T-cell (primary cell): ENCODE measurements at regions not wholly inside any gene's neighbourhood (a gene's known extent, or its start where the extent isn't known, plus 50 kb on each side); places are given as distances from the start of the nearest gene placed in this dataset.

Experiments used
- ATAC-seq, 4 experiments: fragments of 200-7000 bp in 3 of 4; fragments of 150-1000 bp in 1 of 4; cut with Tn5 transposase; replicated peaks in 1 of 4; 1 replicate in 3 of 4; 2 replicates in 1 of 4; pipeline ENCODE4 v1.10.0; 2021; ENCODE audit warnings: moderate library complexity in 3 of 4, mild to moderate bottlenecking in 2 of 4, moderate number of reproducible peaks in 1 of 4
- CTCF ChIA-PET, 2 donors: fragments of 300-600 bp; sonication (Branson Sonifier 250); formaldehyde crosslinking; loops; one replicate each; lab custom pipeline; 2022; ENCODE audit warnings: antibody characterized with exemption in 2 of 2; lab: Charles Lee
- POLR2A ChIA-PET, 2 donors: fragments of 300-600 bp; sonication (Branson Sonifier 250); formaldehyde crosslinking; loops; one replicate each; lab custom pipeline; 2022; ENCODE audit warnings: antibody characterized with exemption in 2 of 2; lab: Charles Lee
- DNase-seq, 35 experiments: peaks; one replicate each; pipeline versions ENCODE4 v3.0.0 to v3.0.0-alpha.2; 2013 to 2023
- H3K27ac ChIP-seq: one replicate; pipeline ENCODE4 v1.5.1; 2013; ENCODE audit warnings: low read length
- H3K27me3 ChIP-seq, 2 experiments: replicated peaks in 1 of 2; 1 replicate in 1 of 2; 2 replicates in 1 of 2; pipeline versions ENCODE4 v1.6.1 to v1.7.0; 2013; ENCODE audit warnings: low read length in 1 of 2, mixed read lengths in 1 of 2; ENCODE audit not compliant: control insufficient read depth in 2 of 2, insufficient read depth in 2 of 2; ENCODE audit errors: extremely low read depth in 1 of 2
- H3K36me3 ChIP-seq, 2 donors: 1 replicate in 1 of 2; 2 replicates in 1 of 2; pipeline versions ENCODE4 v1.6.1 to v1.7.0; 2013; ENCODE audit warnings: low read length in 1 of 2; ENCODE audit not compliant: control insufficient read depth in 2 of 2, insufficient read depth in 1 of 2; ENCODE audit errors: extremely low read depth in 1 of 2
- H3K4me1 ChIP-seq, 2 experiments: 1 replicate in 1 of 2; 2 replicates in 1 of 2; pipeline versions ENCODE4 v1.6.1 to v1.7.0; 2013; ENCODE audit warnings: low read length in 2 of 2, mixed read lengths in 1 of 2; ENCODE audit not compliant: insufficient read depth in 2 of 2, control insufficient read depth in 1 of 2; ENCODE audit errors: extremely low read depth in 1 of 2
- H3K4me3 ChIP-seq, 2 donors: 1 replicate in 1 of 2; 2 replicates in 1 of 2; pipeline versions ENCODE4 v1.5.1 to v1.7.0; 2013; ENCODE audit warnings: mild to moderate bottlenecking in 2 of 2, low read length in 1 of 2, moderate library complexity in 1 of 2; ENCODE audit not compliant: control insufficient read depth in 1 of 2; ENCODE audit errors: extremely low read depth in 1 of 2
- H3K9me3 ChIP-seq: 2 replicates; pipeline ENCODE4 v1.7.0; 2013
- H3K27ac Mint-ChIP-seq, 2 donors: one replicate each; pipeline ENCODE4 v1.8.0; 2020 to 2021; ENCODE audit warnings: mild to moderate bottlenecking in 2 of 2, mixed read lengths in 2 of 2
- H3K27me3 Mint-ChIP-seq, 2 donors: one replicate each; pipeline ENCODE4 v1.8.0; 2021 to 2022; ENCODE audit warnings: mixed read lengths in 2 of 2
- H3K36me3 Mint-ChIP-seq: one replicate; pipeline ENCODE4 v1.8.0; 2021; ENCODE audit warnings: mixed read lengths
- H3K4me1 Mint-ChIP-seq, 3 donors: one replicate each; pipeline ENCODE4 v1.8.0; 2020 to 2022; ENCODE audit warnings: mixed read lengths in 3 of 3, mild to moderate bottlenecking in 1 of 3
- H3K4me3 Mint-ChIP-seq, 3 donors: one replicate each; pipeline ENCODE4 v1.8.0; 2020 to 2022; ENCODE audit warnings: mild to moderate bottlenecking in 3 of 3, mixed read lengths in 3 of 3, moderate library complexity in 3 of 3
- H3K9me3 Mint-ChIP-seq, 3 donors: one replicate each; pipeline ENCODE4 v1.8.0; 2020 to 2022; ENCODE audit warnings: mixed read lengths in 3 of 3
- WGBS: methylation state at CpG from one replicate; pipeline ENCODE4 v1.1.5; 2013; ENCODE audit warnings: missing lambda C conversion rate; ENCODE audit not compliant: insufficient coverage; 5-methylcytosine and 5-hydroxymethylcytosine counted together

- no peak overlapping the region for H3K4me3 Mint-ChIP-seq
- WGBS: 39% methylated on average over 7 of the region's 7 CpGs
- DNase-seq (no peak), ATAC-seq (no peak)
- H3K27me3 Mint-ChIP-seq: peaks cover 0 to 6% of the 10 kb centered on the region in 2 donors
- H3K27ac ChIP-seq: no peak overlapping the region
- H3K4me1 ChIP-seq: no peaks in the 10 kb centered on the region
- no peaks in the 10 kb centered on the region for H3K36me3 Mint-ChIP-seq
- no peaks in the 10 kb centered on the region for H3K9me3 ChIP-seq
- ChIA-PET POLR2A (no interaction called here), CTCF (no interaction called here)
- H3K27me3 ChIP-seq: peaks cover 0 to 42% of the 10 kb centered on the region in 2 experiments
- no peak overlapping the region for H3K27ac Mint-ChIP-seq
- no peaks in the 10 kb centered on the region for H3K4me1 Mint-ChIP-seq
- H3K9me3 Mint-ChIP-seq: no peaks in the 10 kb centered on the region
- H3K4me3 ChIP-seq: no peak overlapping the region
- H3K36me3 ChIP-seq: no peaks in the 10 kb centered on the region
Observed at GRCh38 chr11:71366076-71366475, 82.1 kb downstream of the DHCR7 start.

- H3K4me3 ChIP-seq: no peak overlapping the region
- no peaks in the 10 kb centered on the region for H3K9me3 Mint-ChIP-seq
- no peaks in the 10 kb centered on the region for H3K36me3 Mint-ChIP-seq
- H3K9me3 ChIP-seq: no peaks in the 10 kb centered on the region
- DNase-seq (no peak), ATAC-seq (no peak)
- H3K27ac Mint-ChIP-seq: no peak overlapping the region
- H3K36me3 ChIP-seq: no peaks in the 10 kb centered on the region
- ChIA-PET POLR2A (no interaction called here), CTCF (no interaction called here)
- no peaks in the 10 kb centered on the region for H3K4me1 Mint-ChIP-seq
- no peak overlapping the region for H3K4me3 Mint-ChIP-seq
- peaks cover 0 to 6% of the 10 kb centered on the region in 2 donors for H3K27me3 Mint-ChIP-seq
- H3K27ac ChIP-seq: no peak overlapping the region
- WGBS: 90% methylated on average over 6 of the region's 6 CpGs
- peaks cover 0 to 42% of the 10 kb centered on the region in 2 experiments for H3K27me3 ChIP-seq
- no peaks in the 10 kb centered on the region for H3K4me1 ChIP-seq
Observed at GRCh38 chr11:71365626-71366025, 82.6 kb downstream of the DHCR7 start.

DNA sequence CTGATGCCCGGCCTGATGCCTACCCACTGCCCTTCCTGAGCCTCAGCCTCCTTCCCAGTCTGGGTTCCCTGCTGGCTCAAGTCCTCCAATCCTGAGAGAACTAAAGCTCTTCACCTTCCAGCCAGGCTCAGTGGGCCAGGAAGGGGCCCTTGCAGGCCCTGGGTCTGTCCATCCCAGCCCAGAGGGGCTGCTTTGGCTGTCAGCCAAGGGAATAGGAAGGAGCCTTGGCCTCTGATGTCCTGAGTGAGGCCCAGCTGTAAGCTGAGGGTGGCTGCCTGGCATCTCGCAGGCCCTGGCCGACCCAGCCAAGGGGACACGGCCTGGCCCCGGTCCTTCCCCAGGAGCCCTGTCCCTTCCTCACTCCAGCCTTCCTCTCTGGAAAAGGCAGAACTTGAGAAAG lies 83.4 kb downstream of the DHCR7 start:
- H3K9me3 ChIP-seq: no peaks in the 10 kb centered on the region
- H3K4me1 Mint-ChIP-seq: no peaks in the 10 kb centered on the region
- no peaks in the 10 kb centered on the region for H3K36me3 Mint-ChIP-seq
- ChIA-PET CTCF (no interaction called here), POLR2A (no interaction called here)
- no peak overlapping the region for H3K4me3 ChIP-seq
- H3K27me3 Mint-ChIP-seq: peaks cover 0 to 6% of the 10 kb centered on the region in 2 donors
- ATAC-seq (no peak), DNase-seq (no peak)
- H3K4me1 ChIP-seq: no peaks in the 10 kb centered on the region
- WGBS: 100% methylated on average over 1 of the region's 5 CpGs
- no peaks in the 10 kb centered on the region for H3K9me3 Mint-ChIP-seq
- peaks cover 0 to 39% of the 10 kb centered on the region in 2 experiments for H3K27me3 ChIP-seq
- no peaks in the 10 kb centered on the region for H3K36me3 ChIP-seq
- no peak overlapping the region for H3K4me3 Mint-ChIP-seq
- H3K27ac Mint-ChIP-seq: no peak overlapping the region
- H3K27ac ChIP-seq: no peak overlapping the region

GRCh38 chr11:71364176-71364671 lies 84.0 kb downstream of the DHCR7 start:
- H3K4me3 ChIP-seq: no peak overlapping the region
- no peaks in the 10 kb centered on the region for H3K36me3 ChIP-seq
- peaks cover 0 to 1% (median 0%) of the 10 kb centered on the region in 3 donors for H3K9me3 Mint-ChIP-seq
- ChIA-PET CTCF (no interaction called here), POLR2A (no interaction called here)
- no peak for ATAC-seq
- H3K4me1 Mint-ChIP-seq: no peaks in the 10 kb centered on the region
- no peaks in the 10 kb centered on the region for H3K4me1 ChIP-seq
- DNase-seq: no peak
- WGBS: 73% methylated on average over 2 of the region's 4 CpGs
- no peak overlapping the region for H3K27ac ChIP-seq
- no peak overlapping the region for H3K27ac Mint-ChIP-seq
- H3K9me3 ChIP-seq: no peaks in the 10 kb centered on the region
- H3K27me3 Mint-ChIP-seq: peaks cover under 1 to 7% of the 10 kb centered on the region in 2 donors
- H3K27me3 ChIP-seq: peaks cover 0 to 39% of the 10 kb centered on the region in 2 experiments
- H3K4me3 Mint-ChIP-seq: no peak overlapping the region
- no peaks in the 10 kb centered on the region for H3K36me3 Mint-ChIP-seq

- Mint-ChIP-seq H3K27ac (no peak overlapping the region), H3K36me3 (no peaks in the 10 kb centered on the region), H3K4me3 (no peak overlapping the region), H3K9me3 (peaks cover 0 to 6% (median 0%) of the 10 kb centered on the region in 3 donors), H3K4me1 (no peaks in the 10 kb centered on the region), H3K27me3 (peaks cover 5 to 12% of the 10 kb centered on the region in 2 donors)
- ATAC-seq: no peak
- Histone ChIP-seq H3K9me3 (no peaks in the 10 kb centered on the region), H3K4me1 (no peaks in the 10 kb centered on the region), H3K36me3 (no peaks in the 10 kb centered on the region), H3K27me3 (peaks cover 0 to 34% of the 10 kb centered on the region in 2 experiments), H3K4me3 (no peak overlapping the region), H3K27ac (no peak overlapping the region)
- POLR2A ChIA-PET: no interaction called here
- WGBS: no CpG with 5 or more reads among the region's 4 CpGs
- DNase-seq: no peak
- CTCF ChIA-PET: no interaction called here
Observed at GRCh38 chr11:71363721-71364120, 84.5 kb downstream of the DHCR7 start.

DNA sequence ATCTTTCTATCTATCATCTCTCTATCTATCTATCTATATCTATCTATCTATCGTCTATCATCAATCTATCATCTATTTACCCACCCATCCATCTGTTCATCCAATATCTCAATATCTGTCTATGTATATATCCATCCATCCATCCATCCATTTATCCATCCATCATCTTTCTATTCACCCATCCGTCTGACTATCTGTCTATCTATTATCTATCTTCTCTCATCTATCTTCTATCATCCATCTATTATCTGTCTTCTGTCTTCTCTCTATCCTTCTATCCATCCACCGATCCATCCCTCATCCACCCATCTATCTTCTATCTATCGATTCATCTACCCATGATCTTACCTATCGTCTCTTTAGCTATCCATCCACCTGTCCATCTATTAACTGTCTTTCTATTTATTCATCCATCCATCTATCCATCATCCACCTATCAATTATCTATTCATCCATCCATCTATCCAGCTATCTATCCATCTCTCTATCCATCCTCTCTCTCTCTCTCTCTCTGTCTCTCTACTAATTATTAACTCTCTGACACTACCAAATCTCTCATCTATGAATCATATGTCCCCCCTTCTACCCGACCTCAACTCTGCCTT lies 89.1 kb downstream of the DHCR7 start:
- ChIA-PET POLR2A (no interaction called here), CTCF (no interaction called here)
- Mint-ChIP-seq H3K4me3 (no peak overlapping the region), H3K27ac (no peak overlapping the region), H3K27me3 (peaks cover 7% of the 10 kb centered on the region in 2 donors), H3K36me3 (no peaks in the 10 kb centered on the region), H3K4me1 (no peaks in the 10 kb centered on the region), H3K9me3 (peaks cover 0 to 7% (median 0%) of the 10 kb centered on the region in 3 donors)
- no peak overlapping the region for H3K27ac ChIP-seq
- DNase-seq: no peak
- H3K4me1 ChIP-seq: no peaks in the 10 kb centered on the region
- H3K27me3 ChIP-seq: peaks cover 0 to 25% of the 10 kb centered on the region in 2 experiments
- no peak for ATAC-seq
- 88% methylated on average over 5 of the region's 6 CpGs for WGBS
- H3K4me3 ChIP-seq: no peak overlapping the region
- no peaks in the 10 kb centered on the region for H3K36me3 ChIP-seq
- no peaks in the 10 kb centered on the region for H3K9me3 ChIP-seq
